Esophagus muscularis mucosa (tissue), 4 donors: ENCODE measurements at regions not wholly inside any gene's neighbourhood (a gene's known extent, or its start where the extent isn't known, plus 50 kb on each side); places are given as distances from the start of the nearest gene placed in this dataset.

Experiments
- DNase-seq: peaks from one replicate; pipeline ENCODE4 v3.0.0-alpha.2; 2017; ENCODE audit errors: extremely low spot score
- H3K27ac ChIP-seq, 4 donors: fragments of 200-600 bp; sonication (generic); replicated peaks in 1 of 4; 1 replicate in 3 of 4; 2 replicates in 1 of 4; pipeline ENCODE4 v1.5.1; 2016 to 2019; ENCODE audit warnings: mild to moderate bottlenecking in 1 of 4
- H3K27me3 ChIP-seq, 4 donors: fragments of 200-600 bp; sonication (generic); one replicate each; pipeline versions ENCODE4 v1.5.1 to v1.6.0; 2016 to 2019
- H3K36me3 ChIP-seq, 4 donors: fragments of 200-600 bp; sonication (generic); one replicate each; pipeline ENCODE4 v1.5.1; 2016 to 2019
- H3K4me1 ChIP-seq, 4 donors: fragments of 200-600 bp; sonication (generic); one replicate each; pipeline ENCODE4 v1.5.1; 2016 to 2019
- H3K4me3 ChIP-seq, 4 donors: fragments of 200-600 bp; sonication (generic); 1 replicate in 2 of 4; 2 replicates in 2 of 4; pipeline ENCODE4 v1.5.1; 2016 to 2019; ENCODE audit warnings: mild to moderate bottlenecking in 4 of 4, moderate library complexity in 1 of 4
- H3K9me3 ChIP-seq, 4 donors: fragments of 200-600 bp; sonication (generic); 1 replicate in 3 of 4; 2 replicates in 1 of 4; pipeline ENCODE4 v1.5.1; 2016 to 2019
- EP300 ChIP-seq: sonication (generic); formaldehyde crosslinking; IDR thresholded peaks from one replicate; pipeline ENCODE4 v1.6.1; 2017; ENCODE audit warnings: antibody characterized with exemption
- POLR2A ChIP-seq: fragments of 450-650 bp; IDR thresholded peaks from one replicate; pipeline ENCODE4 v1.6.1; 2017; ENCODE audit warnings: antibody characterized with exemption, moderate library complexity, mild to moderate bottlenecking, low read depth
- POLR2AphosphoS5 ChIP-seq, 2 donors: sonication (generic); formaldehyde crosslinking; IDR thresholded peaks; one replicate each; pipeline ENCODE4 v1.6.1; 2017; ENCODE audit warnings: antibody characterized with exemption in 2 of 2
- WGBS: methylation state at CpG from one replicate; pipeline ENCODE4 v1.1.5; 2018; 5-methylcytosine and 5-hydroxymethylcytosine counted together
- intact Hi-C: fragments of 100-400 bp; cut with DNase I; formaldehyde crosslinking; loops from one replicate; pipeline ENCODE4 v1.15.1; 2023
- TF ChIP-seq, protein P1 (sequence below), 3 experiments: fragments of 200-600 bp in 2 of 3; fragments of 450-650 bp in 1 of 3; sonication (generic) in 2 of 3; IDR thresholded peaks; one replicate each; pipeline ENCODE4 v1.5.1; 2017 to 2019; ENCODE audit warnings: antibody characterized with exemption in 3 of 3, mild to moderate bottlenecking in 2 of 3, moderate library complexity in 1 of 3

DNA sequence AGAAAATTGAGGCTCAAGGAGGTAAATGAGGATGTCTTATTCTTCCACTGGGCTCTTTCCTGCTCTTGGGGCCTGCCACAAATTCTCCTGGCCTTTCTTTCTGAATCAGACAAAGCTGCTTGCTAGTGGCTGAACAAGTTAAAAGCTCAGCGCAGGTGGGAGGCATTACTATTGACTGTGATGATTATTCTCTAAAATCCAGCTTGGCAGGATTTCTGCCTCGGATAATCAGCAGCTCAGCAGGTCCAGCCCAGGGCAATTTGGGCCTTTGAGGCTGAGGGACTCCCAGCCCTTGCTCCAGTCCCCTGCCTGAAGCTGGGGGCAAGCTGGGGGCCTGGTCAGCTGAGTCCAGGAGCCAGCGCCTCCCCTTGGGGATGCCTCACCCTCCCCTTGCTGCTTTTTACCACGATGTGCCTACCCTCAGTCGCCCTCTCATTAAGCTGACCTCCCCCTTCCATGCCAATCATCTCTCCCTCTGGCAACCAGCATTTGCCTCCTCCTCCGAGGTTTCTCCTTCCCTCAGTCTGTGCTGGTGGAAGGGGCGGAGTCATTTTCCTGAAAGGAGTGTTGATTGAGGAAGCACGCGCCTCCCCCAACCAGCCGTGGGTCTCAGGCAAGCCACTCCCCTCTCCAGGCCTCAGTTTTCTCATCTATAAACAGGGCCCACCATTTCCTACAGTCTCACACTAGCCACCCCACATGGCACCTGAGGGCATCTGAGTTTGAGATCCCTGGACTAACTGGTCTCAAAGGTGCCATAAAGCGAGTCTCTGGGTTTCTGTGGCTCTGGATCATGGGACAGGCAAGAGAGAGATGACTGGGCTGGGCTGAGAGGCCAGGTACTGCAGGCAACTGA lies 60.6 kb upstream of the PRDM11 start:
- H3K4me3 ChIP-seq, result no peak overlapping the region
- no peak overlapping the region for H3K27ac ChIP-seq
- H3K36me3 ChIP-seq, result no peaks in the 10 kb centered on the region
- peaks cover 33 to 44% (median 42%) of the 10 kb centered on the region in 4 donors for H3K4me1 ChIP-seq
- no peaks in the 10 kb centered on the region for H3K9me3 ChIP-seq
- TF ChIP-seq POLR2AphosphoS5 (IDR thresholded peaks at IDR 0.05) (no peak), EP300 (no peak), POLR2A (no peak)
- TF ChIP-seq, protein P1, sequence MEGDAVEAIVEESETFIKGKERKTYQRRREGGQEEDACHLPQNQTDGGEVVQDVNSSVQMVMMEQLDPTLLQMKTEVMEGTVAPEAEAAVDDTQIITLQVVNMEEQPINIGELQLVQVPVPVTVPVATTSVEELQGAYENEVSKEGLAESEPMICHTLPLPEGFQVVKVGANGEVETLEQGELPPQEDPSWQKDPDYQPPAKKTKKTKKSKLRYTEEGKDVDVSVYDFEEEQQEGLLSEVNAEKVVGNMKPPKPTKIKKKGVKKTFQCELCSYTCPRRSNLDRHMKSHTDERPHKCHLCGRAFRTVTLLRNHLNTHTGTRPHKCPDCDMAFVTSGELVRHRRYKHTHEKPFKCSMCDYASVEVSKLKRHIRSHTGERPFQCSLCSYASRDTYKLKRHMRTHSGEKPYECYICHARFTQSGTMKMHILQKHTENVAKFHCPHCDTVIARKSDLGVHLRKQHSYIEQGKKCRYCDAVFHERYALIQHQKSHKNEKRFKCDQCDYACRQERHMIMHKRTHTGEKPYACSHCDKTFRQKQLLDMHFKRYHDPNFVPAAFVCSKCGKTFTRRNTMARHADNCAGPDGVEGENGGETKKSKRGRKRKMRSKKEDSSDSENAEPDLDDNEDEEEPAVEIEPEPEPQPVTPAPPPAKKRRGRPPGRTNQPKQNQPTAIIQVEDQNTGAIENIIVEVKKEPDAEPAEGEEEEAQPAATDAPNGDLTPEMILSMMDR (IDR thresholded peaks at IDR 0.05), result no peak
- no peak for DNase-seq
- peaks cover 0 to 5% (median 0%) of the 10 kb centered on the region in 4 donors for H3K27me3 ChIP-seq
- intact Hi-C loops, result no loop called here
- WGBS, result 78% methylated on average over 11 of the region's 11 CpGs

DNA sequence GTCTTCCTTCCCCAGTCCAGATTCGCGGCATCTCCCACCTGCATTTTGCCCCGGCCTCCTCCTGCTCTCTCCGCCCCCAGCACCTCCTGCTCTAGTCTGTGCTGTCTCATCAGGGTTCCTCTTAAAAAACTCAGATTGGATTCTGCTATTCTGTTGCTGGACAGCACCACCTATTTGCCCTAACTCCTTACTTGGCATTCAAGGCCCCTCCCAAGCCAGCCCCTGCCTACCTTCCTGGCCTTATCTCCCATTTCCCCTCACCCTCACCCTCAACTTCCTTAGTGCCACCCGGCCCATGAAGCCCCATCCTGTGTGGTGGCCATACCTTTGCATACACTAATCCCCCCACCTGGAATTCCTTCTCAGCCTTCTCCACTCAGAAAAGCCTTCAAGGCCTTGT lies 59.9 kb upstream of the PRDM11 start:
- Histone ChIP-seq H3K9me3 (no peaks in the 10 kb centered on the region), H3K36me3 (no peaks in the 10 kb centered on the region), H3K4me1 (peaks cover 33 to 48% (median 44%) of the 10 kb centered on the region in 4 donors), H3K4me3 (no peak overlapping the region), H3K27me3 (peaks cover 0 to 5% (median 0%) of the 10 kb centered on the region in 4 donors), H3K27ac (no peak overlapping the region)
- intact Hi-C loops, result no loop called here
- TF ChIP-seq EP300, result no peak
- no peak for TF ChIP-seq POLR2AphosphoS5 (IDR thresholded peaks at IDR 0.05)
- TF ChIP-seq, protein P1 (IDR thresholded peaks at IDR 0.05), result no peak
- TF ChIP-seq POLR2A, result no peak
- DNase-seq, result no peak
- WGBS, result 87% methylated on average over 5 of the region's 5 CpGs

DNA sequence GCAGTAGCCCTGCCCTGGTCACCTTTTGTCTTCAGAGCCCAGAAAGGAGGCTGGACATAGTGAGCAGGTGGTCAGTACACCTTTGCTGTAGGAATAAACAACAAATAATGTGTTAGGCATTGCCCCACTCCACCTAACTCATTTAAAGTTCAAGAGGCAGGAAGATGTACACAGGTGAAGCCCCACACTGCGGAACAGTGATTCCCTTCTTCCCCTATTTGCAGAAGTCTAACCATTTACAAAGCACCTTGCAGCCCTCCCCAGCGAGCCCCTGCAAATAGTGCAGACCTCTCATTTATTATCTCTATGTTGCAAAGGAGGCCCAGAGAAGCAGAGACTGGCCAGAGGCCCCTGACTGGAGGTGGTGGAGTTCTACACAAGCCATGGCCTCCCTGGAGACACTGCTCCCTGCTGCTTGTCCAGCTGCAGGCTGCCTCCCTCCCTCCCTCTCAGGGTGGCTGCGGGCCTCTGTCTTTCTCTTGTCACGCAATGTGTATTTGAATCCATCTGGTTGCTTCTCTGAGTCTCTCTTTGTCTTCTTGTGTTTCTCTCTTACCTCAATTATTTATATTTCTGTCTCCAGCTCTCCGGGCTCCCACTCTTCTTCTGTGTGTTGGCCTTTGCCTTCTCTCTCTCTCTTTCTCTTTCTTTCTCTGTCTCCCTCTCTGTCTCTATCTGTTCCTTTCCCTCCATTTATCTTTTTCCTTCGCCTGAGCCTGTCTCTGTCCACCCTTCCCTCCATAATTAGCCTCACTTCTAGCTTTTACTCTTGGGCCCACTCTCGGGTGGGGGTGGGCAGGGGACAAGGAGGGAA lies 59.1 kb upstream of the PRDM11 start:
- peaks cover 0 to 5% (median 0%) of the 10 kb centered on the region in 4 donors for H3K27me3 ChIP-seq
- H3K9me3 ChIP-seq, result no peaks in the 10 kb centered on the region
- TF ChIP-seq EP300 (no peak), POLR2AphosphoS5 (IDR thresholded peaks at IDR 0.05) (no peak), POLR2A (no peak)
- TF ChIP-seq, protein P1 (IDR thresholded peaks at IDR 0.05), result no peak
- no peaks in the 10 kb centered on the region for H3K36me3 ChIP-seq
- peaks cover 39 to 56% (median 52%) of the 10 kb centered on the region in 4 donors for H3K4me1 ChIP-seq
- intact Hi-C loops, result no loop called here
- DNase-seq, result no peak
- no peak overlapping the region for H3K4me3 ChIP-seq
- peak overlapping the region; percentile 31 to 85 (median 69) for H3K27ac ChIP-seq
- 52% methylated on average over 6 of the region's 7 CpGs for WGBS

DNA sequence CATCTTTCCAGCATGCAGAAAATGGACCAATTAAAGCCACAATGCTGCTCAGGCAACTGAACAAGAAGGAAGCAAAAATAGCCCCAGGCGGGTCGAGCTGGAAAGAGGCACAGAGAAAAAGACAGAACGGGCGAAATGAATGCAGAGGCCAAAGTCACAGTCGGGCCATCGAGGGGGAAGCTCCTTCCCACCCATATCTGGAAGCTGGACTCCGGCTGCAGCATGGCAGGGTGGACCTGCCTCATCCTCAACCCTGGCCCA lies 58.6 kb upstream of the PRDM11 start:
- Histone ChIP-seq H3K27ac (peak overlapping the region; percentile 31 to 85 (median 69)), H3K36me3 (no peaks in the 10 kb centered on the region), H3K27me3 (peaks cover 0 to 5% (median 0%) of the 10 kb centered on the region in 4 donors), H3K9me3 (no peaks in the 10 kb centered on the region), H3K4me1 (peaks cover 39 to 61% (median 56%) of the 10 kb centered on the region in 4 donors), H3K4me3 (no peak overlapping the region)
- intact Hi-C loops, result no loop called here
- no peak for TF ChIP-seq POLR2AphosphoS5 (IDR thresholded peaks at IDR 0.05)
- TF ChIP-seq, protein P1 (IDR thresholded peaks at IDR 0.05), result no peak
- no peak for TF ChIP-seq POLR2A
- TF ChIP-seq EP300, result no peak
- 72% methylated on average over 7 of the region's 7 CpGs for WGBS
- DNase-seq, result no peak
